HepG2 (cell line): ENCODE measurements at regions not wholly inside any gene's neighbourhood (a gene's known extent, or its start where the extent isn't known, plus 50 kb on each side); places are given as distances from the start of the nearest gene placed in this dataset.

Source experiments
- ATAC-seq: fragments of 200-7000 bp; cut with Tn5 transposase; 3 replicates; pipeline ENCODE4 v1.9.1; 2020; ENCODE audit warnings: mild to moderate bottlenecking, moderate library complexity
- BruUV-seq: library from RNA; stranded (reverse); fragments of 400-500 nt; replicated peaks from 2 replicates; lab custom pipeline; 2021; lab: Mats Ljungman, UMichigan
- CTCF ChIA-PET: fragments of 300-600 bp; formaldehyde crosslinking; extraction: SDS; loops from one replicate; lab custom pipeline; 2021; ENCODE audit warnings: low total read pairs, inconsistent platforms, low intra/inter-chr PET ratio; lab: Yijun Ruan, JAX
- POLR2A ChIA-PET: fragments of 350-600 bp; sonication (Branson Sonifier 250); formaldehyde crosslinking; loops from one replicate; lab custom pipeline; 2020; ENCODE audit warnings: antibody characterized with exemption, inconsistent platforms; lab: Yijun Ruan, JAX
- DNase-seq: peaks from one replicate; pipeline ENCODE4 v3.0.0-alpha.2; 2015; ENCODE audit warnings: low spot score
- FAIRE-seq: peaks from 3 replicates; lab custom pipeline; 2011; peaks lifted over from hg19 to GRCh38; lab: Jason Lieb, UNC
- H2AFZ ChIP-seq: one replicate; pipeline ENCODE4 v1.6.1; 2011; ENCODE audit warnings: low read length, inconsistent platforms
- H3K27ac ChIP-seq: fragments of 300-600 bp; 3 replicates; pipeline ENCODE4 v1.8.0; 2011; ENCODE audit warnings: mixed run types, mild to moderate bottlenecking, mixed read lengths, low read length, inconsistent platforms; ENCODE audit not compliant: insufficient read depth; ENCODE audit errors: extremely low read length
- H3K27me3 ChIP-seq, 2 experiments: fragments of 200-600 bp in 1 of 2; 2 replicates in 1 of 2; 3 replicates in 1 of 2; pipeline versions ENCODE4 v1.6.0 to v1.8.0; 2011; ENCODE audit warnings: low read length in 2 of 2, mild to moderate bottlenecking in 2 of 2, moderate library complexity in 2 of 2, inconsistent platforms in 1 of 2; ENCODE audit not compliant: insufficient read depth in 2 of 2, control insufficient read depth in 1 of 2
- H3K36me3 ChIP-seq, 2 experiments: fragments of 200-600 bp in 1 of 2; replicated peaks in 1 of 2; 2 replicates in 1 of 2; 3 replicates in 1 of 2; pipeline versions ENCODE4 v1.5.1 to v1.8.0; 2011; ENCODE audit warnings: low read length in 2 of 2, inconsistent platforms in 1 of 2; ENCODE audit not compliant: insufficient read depth in 2 of 2, control insufficient read depth in 1 of 2
- H3K4me1 ChIP-seq: 2 replicates; pipeline ENCODE4 v1.5.1; 2012; ENCODE audit warnings: low read length, inconsistent platforms; ENCODE audit not compliant: insufficient read depth
- H3K4me2 ChIP-seq: 2 replicates; pipeline ENCODE4 v1.6.0; 2011; ENCODE audit warnings: low read depth, low read length, inconsistent platforms
- H3K4me3 ChIP-seq, 3 experiments: fragments of 200-600 bp in 1 of 3; sonication (generic), shearing (Covaris generic) in 1 of 3; replicated peaks in 1 of 3; 2 replicates each; pipeline ENCODE4 v1.5.1; 2011 to 2016; ENCODE audit warnings: low read length in 3 of 3, inconsistent platforms in 2 of 3, low read depth in 2 of 3, mild to moderate bottlenecking in 2 of 3, control low read depth in 1 of 3, mixed read lengths in 1 of 3; ENCODE audit not compliant: insufficient read depth in 1 of 3
- H3K79me2 ChIP-seq: one replicate; pipeline ENCODE4 v1.6.1; 2011; ENCODE audit warnings: low read length, inconsistent platforms; ENCODE audit not compliant: insufficient read depth
- H3K9ac ChIP-seq: 2 replicates; pipeline ENCODE4 v1.6.0; 2011; ENCODE audit warnings: mild to moderate bottlenecking, low read depth, low read length, inconsistent platforms; ENCODE audit not compliant: insufficient read depth
- H3K9me3 ChIP-seq: 2 replicates; pipeline ENCODE4 v1.5.1; 2012; ENCODE audit warnings: mild to moderate bottlenecking, low read length
- H4K20me1 ChIP-seq: 2 replicates; pipeline ENCODE4 v1.6.0; 2011; ENCODE audit warnings: inconsistent platforms, mild to moderate bottlenecking, low read length, moderate library complexity; ENCODE audit not compliant: insufficient read depth
- CHCHD3 ChIP-seq: sonication (generic); formaldehyde crosslinking; IDR thresholded peaks from 2 replicates; pipeline ENCODE4 v1.8.0; 2022; ENCODE audit warnings: mild to moderate bottlenecking, missing genetic modification reagents, moderate library complexity
- CHD2 ChIP-seq: IDR thresholded peaks from 2 replicates; pipeline ENCODE4 v1.6.1; 2011; ENCODE audit warnings: low read depth, low read length, improper control_type of control experiment
- HNF1A ChIP-seq, 2 experiments: sonication (generic) in 1 of 2; formaldehyde crosslinking in 1 of 2; IDR thresholded peaks; 2 replicates each; pipeline versions ENCODE4 v1.4.0 to v1.6.1; 2016 to 2020; ENCODE audit warnings: borderline replicate concordance in 1 of 2, low read depth in 1 of 2, mild to moderate bottlenecking in 1 of 2, missing genetic modification reagents in 1 of 2
- HNF4A ChIP-seq: sonication (generic); formaldehyde crosslinking; IDR thresholded peaks from 2 replicates; pipeline ENCODE4 v1.4.0; 2020; ENCODE audit warnings: missing genetic modification reagents
- MLLT10 ChIP-seq: sonication (generic); formaldehyde crosslinking; IDR thresholded peaks from 2 replicates; pipeline ENCODE4 v1.4.0; 2020; ENCODE audit warnings: missing genetic modification reagents
- NR3C1 ChIP-seq: sonication (generic); formaldehyde crosslinking; IDR thresholded peaks from 2 replicates; pipeline ENCODE4 v1.4.0; 2020; ENCODE audit warnings: missing genetic modification reagents
- PHF21A ChIP-seq: sonication (generic); formaldehyde crosslinking; IDR thresholded peaks from 2 replicates; pipeline ENCODE4 v1.5.0; 2020; ENCODE audit warnings: mild to moderate bottlenecking, missing genetic modification reagents
- POLR2AphosphoS2 ChIP-seq: IDR thresholded peaks from 2 replicates; pipeline ENCODE4 v1.6.1; 2011; ENCODE audit warnings: low read depth, low read length, improper control_type of control experiment
- REST ChIP-seq, 2 experiments: IDR thresholded peaks; 2 replicates each; pipeline ENCODE4 v1.6.1; 2011 to 2012; ENCODE audit warnings: low read length in 2 of 2, borderline replicate concordance in 1 of 2, low read depth in 1 of 2, mild to moderate bottlenecking in 1 of 2, moderate library complexity in 1 of 2
- ZNF646 ChIP-seq: sonication (generic); formaldehyde crosslinking; IDR thresholded peaks from 2 replicates; pipeline ENCODE4 v1.9.0; 2021; ENCODE audit warnings: mild to moderate bottlenecking, missing genetic modification reagents
- ZSCAN21 ChIP-seq: sonication (generic); formaldehyde crosslinking; IDR thresholded peaks from 2 replicates; pipeline ENCODE4 v1.8.0; 2022; ENCODE audit warnings: mild to moderate bottlenecking, missing genetic modification reagents, moderate library complexity, borderline replicate concordance
- WGBS: methylation state at CpG from one replicate; pipeline ENCODE4 v1.1.6; 2017; ENCODE audit warnings: low lambda C conversion rate; 5-methylcytosine and 5-hydroxymethylcytosine counted together
- in situ Hi-C: cut with HindIII; loops from 2 replicates; pipeline ENCODE4 v1.10.0; 2017; ENCODE audit warnings: low pct_unique_long_range_greater_than_20kb; ENCODE audit not compliant: extremely low pct_ligation_motif_present
- intact Hi-C: fragments of 100-400 bp; cut with micrococcal nuclease; formaldehyde crosslinking; loops from one replicate; pipeline ENCODE4 v1.10.0; 2022; ENCODE audit not compliant: unreplicated experiment

- ChIA-PET POLR2A (no interaction called here), CTCF (no interaction called here)
- Histone ChIP-seq H3K27me3 (no peaks in the 10 kb centered on the region), H3K27ac (no peak overlapping the region), H3K9ac (no peak overlapping the region), H3K36me3 (no peaks in the 10 kb centered on the region), H3K79me2 (no peaks in the 10 kb centered on the region), H4K20me1 (no peaks in the 10 kb centered on the region), H2AFZ (no peak overlapping the region), H3K4me1 (no peaks in the 10 kb centered on the region), H3K4me3 (no peak overlapping the region), H3K9me3 (no peaks in the 10 kb centered on the region), H3K4me2 (no peak overlapping the region)
- DNase-seq (no peak), FAIRE-seq (no peak), ATAC-seq (no peak)
- no TSS peak for BruUV-seq
- in situ Hi-C loops, result no loop called here
- intact Hi-C loops, result no loop called here
- 48% methylated on average over 2 of the region's 2 CpGs for WGBS
- TF ChIP-seq ZNF646 (CRISPR knock-in tag), result no peak
- TF ChIP-seq PHF21A, result no peak
- TF ChIP-seq REST (IDR thresholded peaks at IDR 0.05; ENCODE audit: borderline replicate concordance in 1 of 2, low read depth in 1 of 2, low read length in 2 of 2), result no peak
- no peak for TF ChIP-seq CHD2
- no peak for TF ChIP-seq CHCHD3 (CRISPR knock-in tag)
- TF ChIP-seq ZSCAN21 (CRISPR knock-in tag), result no peak
- TF ChIP-seq MLLT10 (CRISPR knock-in tag), result no peak
- no peak for TF ChIP-seq HNF1A (IDR thresholded peaks at IDR 0.05; ENCODE audit: low read depth)
- no peak for TF ChIP-seq HNF1A (CRISPR knock-in tag; IDR thresholded peaks at IDR 0.05; ENCODE audit: borderline replicate concordance)
- no peak for TF ChIP-seq POLR2AphosphoS2
- no peak for TF ChIP-seq HNF4A (CRISPR knock-in tag)
- no peak for TF ChIP-seq NR3C1 (CRISPR knock-in tag)
These were observed 115.7 kb upstream of the MMADHC start for GRCh38 chr2:149703281-149703680.
